IMR-90 (cell line): ENCODE measurements at regions not wholly inside any gene's neighbourhood (a gene's known extent, or its start where the extent isn't known, plus 50 kb on each side); places are given as distances from the start of the nearest gene placed in this dataset.

Experiments used
- ATAC-seq: fragments of 200-7000 bp; cut with Tn5 transposase; 2 replicates; pipeline ENCODE4 v1.9.1; 2020; ENCODE audit warnings: low read depth, mild to moderate bottlenecking, moderate library complexity
- BruUV-seq: library from RNA; stranded (reverse); fragments of 400-500 nt; replicated peaks from 2 replicates; lab custom pipeline; 2021; lab: Mats Ljungman, UMichigan
- CTCF ChIA-PET: fragments of 300-600 bp; formaldehyde crosslinking; extraction: SDS; loops from one replicate; lab custom pipeline; 2021; ENCODE audit warnings: antibody characterized with exemption; lab: Yijun Ruan, JAX
- POLR2A ChIA-PET: fragments of 300-600 bp; sonication (Branson Sonifier 250); formaldehyde crosslinking; loops from one replicate; lab custom pipeline; 2022; ENCODE audit warnings: antibody characterized with exemption; ENCODE audit not compliant: unreplicated experiment; lab: Charles Lee
- DNase-seq: peaks from one replicate; pipeline ENCODE4 v3.0.0; 2013
- H2AFZ ChIP-seq: replicated peaks from 2 replicates; pipeline ENCODE3; 2013; ENCODE audit warnings: low read length, mild to moderate bottlenecking; ENCODE audit not compliant: poor library complexity
- H2AK5ac ChIP-seq: 2 replicates; pipeline ENCODE4 v1.6.1; 2013; ENCODE audit warnings: low read depth, low read length, inconsistent platforms
- H2AK9ac ChIP-seq: replicated peaks from 2 replicates; pipeline ENCODE3; 2013; ENCODE audit warnings: mild to moderate bottlenecking, low read depth, low read length, moderate library complexity; ENCODE audit not compliant: poor library complexity
- H2BK120ac ChIP-seq: 2 replicates; pipeline ENCODE4 v1.6.1; 2013; ENCODE audit warnings: low read depth, low read length, inconsistent platforms
- H2BK15ac ChIP-seq: 3 replicates; pipeline ENCODE4 v1.6.1; 2013; ENCODE audit warnings: low read depth, low read length, inconsistent platforms
- H2BK20ac ChIP-seq: 2 replicates; pipeline ENCODE4 v1.6.1; 2013; ENCODE audit warnings: low read depth, mild to moderate bottlenecking, inconsistent platforms, low read length, moderate library complexity
- H2BK5ac ChIP-seq: 2 replicates; pipeline ENCODE4 v1.6.1; 2013; ENCODE audit warnings: mild to moderate bottlenecking, low read depth, low read length, inconsistent platforms; ENCODE audit not compliant: poor library complexity, severe bottlenecking
- H3K14ac ChIP-seq: replicated peaks from 2 replicates; pipeline ENCODE4 v1.6.1; 2013; ENCODE audit warnings: low read depth, low read length, inconsistent platforms
- H3K18ac ChIP-seq: 2 replicates; pipeline ENCODE4 v1.6.1; 2013; ENCODE audit warnings: low read depth, low read length, control low read depth
- H3K23ac ChIP-seq: 2 replicates; pipeline ENCODE4 v1.6.1; 2013; ENCODE audit warnings: low read depth, low read length, inconsistent platforms
- H3K27ac ChIP-seq: 2 replicates; pipeline ENCODE4 v1.5.1; 2013; ENCODE audit warnings: mild to moderate bottlenecking, control low read depth, low read length; ENCODE audit not compliant: insufficient read depth
- H3K27me3 ChIP-seq: 2 replicates; pipeline ENCODE4 v1.6.1; 2013; ENCODE audit warnings: low read length; ENCODE audit not compliant: control insufficient read depth, insufficient read depth
- H3K36me3 ChIP-seq: 2 replicates; pipeline ENCODE4 v1.6.1; 2013; ENCODE audit warnings: low read length, mixed read lengths; ENCODE audit not compliant: control insufficient read depth, insufficient read depth
- H3K4ac ChIP-seq: 2 replicates; pipeline ENCODE4 v1.6.1; 2013; ENCODE audit warnings: low read depth, low read length, inconsistent platforms
- H3K4me1 ChIP-seq: 2 replicates; pipeline ENCODE4 v1.6.1; 2013; ENCODE audit warnings: low read length, mixed read lengths; ENCODE audit not compliant: control insufficient read depth, insufficient read depth
- H3K4me2 ChIP-seq: 2 replicates; pipeline ENCODE4 v1.6.1; 2013; ENCODE audit warnings: low read depth, mild to moderate bottlenecking, control low read depth, low read length, moderate library complexity
- H3K4me3 ChIP-seq: 2 replicates; pipeline ENCODE4 v1.5.1; 2013; ENCODE audit warnings: low read depth, mild to moderate bottlenecking, control low read depth, low read length, moderate library complexity; ENCODE audit not compliant: insufficient read depth
- H3K56ac ChIP-seq: 2 replicates; pipeline ENCODE4 v1.6.1; 2013; ENCODE audit warnings: low read length, inconsistent platforms; ENCODE audit not compliant: insufficient read depth; ENCODE audit errors: extremely low read depth
- H3K79me1 ChIP-seq, 2 experiments: 2 replicates each; pipeline ENCODE4 v1.6.1; 2013; ENCODE audit warnings: low read length in 2 of 2, inconsistent platforms in 1 of 2, low read depth in 1 of 2
- H3K9ac ChIP-seq: 2 replicates; pipeline ENCODE4 v1.6.1; 2013; ENCODE audit warnings: low read depth, low read length, control low read depth
- H3K9me1 ChIP-seq: 2 replicates; pipeline ENCODE4 v1.6.1; 2013; ENCODE audit warnings: low read length, inconsistent platforms; ENCODE audit not compliant: insufficient read depth
- H3K9me3 ChIP-seq: 2 replicates; pipeline ENCODE4 v1.6.1; 2013; ENCODE audit warnings: low read length; ENCODE audit not compliant: control insufficient read depth, insufficient read depth
- H4K20me1 ChIP-seq: 2 replicates; pipeline ENCODE4 v1.6.1; 2013; ENCODE audit warnings: low read length, inconsistent platforms; ENCODE audit not compliant: insufficient read depth
- H4K5ac ChIP-seq: 2 replicates; pipeline ENCODE4 v1.6.1; 2013; ENCODE audit warnings: mild to moderate bottlenecking, low read depth, low read length, control low read depth
- H4K8ac ChIP-seq, 2 experiments: 2 replicates each; pipeline ENCODE4 v1.6.1; 2013; ENCODE audit warnings: low read depth in 2 of 2, low read length in 2 of 2, control low read depth in 1 of 2, inconsistent platforms in 1 of 2
- H4K91ac ChIP-seq: 2 replicates; pipeline ENCODE4 v1.6.1; 2013; ENCODE audit warnings: low read depth, low read length, inconsistent platforms; ENCODE audit not compliant: insufficient read depth
- CEBPB ChIP-seq: IDR thresholded peaks from 2 replicates; pipeline ENCODE4 v1.6.1; 2012; ENCODE audit warnings: low read depth, low read length, improper control_type of control experiment
- FOS ChIP-seq: fragments of 150-350 bp; IDR thresholded peaks from 2 replicates; pipeline ENCODE4 v1.6.1; 2016; ENCODE audit warnings: low read depth, low read length
- MAFK ChIP-seq: IDR thresholded peaks from 2 replicates; pipeline ENCODE4 v1.6.1; 2012; ENCODE audit warnings: low read depth, low read length, improper control_type of control experiment
- MXI1 ChIP-seq: IDR thresholded peaks from 2 replicates; pipeline ENCODE4 v1.6.1; 2012; ENCODE audit warnings: low read depth, mild to moderate bottlenecking, low read length, moderate library complexity, borderline replicate concordance
- SMC3 ChIP-seq: fragments of 150-350 bp; IDR thresholded peaks from 2 replicates; pipeline ENCODE4 v1.6.1; 2016; ENCODE audit warnings: low read depth, mild to moderate bottlenecking, antibody characterized with exemption, low read length, moderate library complexity
- WGBS, 2 experiments: methylation state at CpG; one replicate each; pipeline versions ENCODE4 v1.1.5 to v1.1.7; 2013; ENCODE audit warnings: missing lambda C conversion rate in 2 of 2; ENCODE audit not compliant: insufficient read length in 1 of 2; ENCODE audit errors: extremely low coverage in 2 of 2; 5-methylcytosine and 5-hydroxymethylcytosine counted together
- dilution Hi-C: fragments of 300-500 bp; cut with HindIII; formaldehyde crosslinking; loops from one replicate; pipeline ENCODE4 v1.14.3; 2018; ENCODE audit warnings: low sequenced_read_pairs; ENCODE audit not compliant: unreplicated experiment
- in situ Hi-C: fragments of 300-500 bp; cut with MboI; formaldehyde crosslinking; loops from 3 replicates; pipeline ENCODE4 v1.14.3; 2019; ENCODE audit warnings: low sequenced_read_pairs, inconsistent platforms, mixed read lengths
- intact Hi-C: fragments of 100-400 bp; cut with micrococcal nuclease; formaldehyde crosslinking; loops from 2 replicates; pipeline ENCODE4 v1.10.0; 2022

DNA sequence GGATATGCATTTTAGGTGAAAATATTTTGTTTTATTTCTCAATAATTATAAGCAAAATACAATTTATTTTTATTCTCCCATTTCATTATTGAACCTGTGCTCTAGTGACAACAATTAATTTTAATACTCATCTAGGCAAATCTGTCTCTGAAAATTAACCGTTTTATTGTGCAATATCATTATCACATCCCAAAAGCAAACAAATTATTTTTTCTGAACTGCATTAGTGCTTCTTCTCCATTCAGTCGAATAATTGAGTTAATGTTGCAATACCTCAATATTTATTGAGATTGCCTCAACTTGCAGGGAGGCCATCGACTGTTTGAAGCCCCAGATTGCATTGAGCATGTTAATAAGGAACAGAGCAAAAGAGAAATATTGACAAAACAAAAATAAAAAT is 303.2 kb upstream of the LRFN5 start:
- Histone ChIP-seq H3K36me3 (no peaks in the 10 kb centered on the region), H2BK120ac (no peak overlapping the region), H4K5ac (no peak overlapping the region), H2AK5ac (no peak overlapping the region), H3K56ac (no peak overlapping the region), H2BK20ac (no peak overlapping the region), H3K9me1 (no peaks in the 10 kb centered on the region), H3K4me3 (no peak overlapping the region), H3K23ac (no peak overlapping the region), H2AK9ac (no peak overlapping the region), H4K91ac (no peak overlapping the region), H3K4me1 (no peaks in the 10 kb centered on the region), H3K14ac (no peak overlapping the region), H4K20me1 (no peaks in the 10 kb centered on the region), H2BK5ac (no peak overlapping the region), H3K27me3 (no peaks in the 10 kb centered on the region), H3K4me2 (no peak overlapping the region), H3K27ac (no peak overlapping the region), H3K9ac (no peak overlapping the region), H4K8ac (no peak overlapping the region), H3K4ac (no peak overlapping the region), H2AFZ (no peak overlapping the region), H3K9me3 (no peaks in the 10 kb centered on the region), H3K18ac (no peak overlapping the region), H2BK15ac (no peak overlapping the region), H3K79me1 (no peaks in the 10 kb centered on the region)
- DNase-seq: no peak
- dilution Hi-C loops: no loop called here
- no CpG with 5 or more reads among the region's 3 CpGs for WGBS, 2 experiments
- CTCF ChIA-PET: no interaction called here
- no peak for ATAC-seq
- intact Hi-C loops: no loop called here
- no TSS peak for BruUV-seq
- POLR2A ChIA-PET: no interaction called here
- TF ChIP-seq CEBPB (peak; percentile 44; the same call in 1 of the 2 replicates), MXI1 (no peak), MAFK (no peak), SMC3 (no peak), FOS (no peak)
- in situ Hi-C loops: no loop called here
